H9 (cell line): ENCODE measurements at regions not wholly inside any gene's neighbourhood (a gene's known extent, or its start where the extent isn't known, plus 50 kb on each side); places are given as distances from the start of the nearest gene placed in this dataset.

ENCODE experiments used
- DNase-seq: peaks from one replicate; pipeline ENCODE4 v3.0.0-alpha.2; 2017
- H2AFZ ChIP-seq: one replicate; pipeline ENCODE4 v1.6.1; 2013; ENCODE audit warnings: mild to moderate bottlenecking, low read length, control low read depth, moderate library complexity
- H2AK5ac ChIP-seq: 2 replicates; pipeline ENCODE4 v1.6.1; 2013; ENCODE audit warnings: low read length, control low read depth, mixed read lengths; ENCODE audit not compliant: insufficient read length
- H2BK120ac ChIP-seq: one replicate; pipeline ENCODE4 v1.6.1; 2013; ENCODE audit warnings: low read depth, mild to moderate bottlenecking, low read length, control low read depth, inconsistent platforms; ENCODE audit not compliant: poor library complexity, severe bottlenecking
- H2BK12ac ChIP-seq: 2 replicates; pipeline ENCODE4 v1.6.1; 2013; ENCODE audit warnings: low read length, control low read depth, mixed read lengths, low read depth; ENCODE audit not compliant: insufficient read length
- H2BK15ac ChIP-seq: 2 replicates; pipeline ENCODE4 v1.6.1; 2013; ENCODE audit warnings: low read depth, low read length, control low read depth
- H2BK20ac ChIP-seq: one replicate; pipeline ENCODE4 v1.6.1; 2013; ENCODE audit warnings: low read depth, mild to moderate bottlenecking, low read length, control low read depth, inconsistent platforms; ENCODE audit not compliant: poor library complexity, severe bottlenecking
- H2BK5ac ChIP-seq: 2 replicates; pipeline ENCODE4 v1.6.1; 2013; ENCODE audit warnings: low read length, control low read depth, mixed read lengths; ENCODE audit not compliant: insufficient read length
- H3K14ac ChIP-seq: 2 replicates; pipeline ENCODE4 v1.6.1; 2013; ENCODE audit warnings: low read length, control low read depth; ENCODE audit not compliant: insufficient read depth
- H3K18ac ChIP-seq: 2 replicates; pipeline ENCODE4 v1.6.1; 2013; ENCODE audit warnings: low read depth, mild to moderate bottlenecking, mixed read lengths, low read length, control low read depth; ENCODE audit not compliant: insufficient read length
- H3K23ac ChIP-seq: 2 replicates; pipeline ENCODE4 v1.6.1; 2013; ENCODE audit warnings: low read length, control low read depth, mixed read lengths, low read depth; ENCODE audit not compliant: insufficient read length
- H3K23me2 ChIP-seq: 2 replicates; pipeline ENCODE4 v1.6.1; 2013; ENCODE audit warnings: low read depth, mild to moderate bottlenecking, mixed read lengths, low read length, control low read depth; ENCODE audit not compliant: insufficient read length, poor library complexity, severe bottlenecking
- H3K27ac ChIP-seq: 2 replicates; pipeline ENCODE4 v1.5.1; 2013; ENCODE audit warnings: low read length, control low read depth, mixed read lengths, low read depth; ENCODE audit not compliant: insufficient read length
- H3K27me3 ChIP-seq: 2 replicates; pipeline ENCODE4 v1.6.1; 2013; ENCODE audit warnings: low read length, control low read depth, inconsistent platforms; ENCODE audit not compliant: insufficient read depth
- H3K4ac ChIP-seq: 2 replicates; pipeline ENCODE4 v1.6.1; 2013; ENCODE audit warnings: low read depth, mild to moderate bottlenecking, control low read depth, inconsistent platforms, low read length, moderate library complexity
- H3K4me1 ChIP-seq: 2 replicates; pipeline ENCODE4 v1.6.1; 2013; ENCODE audit warnings: low read length, control low read depth, inconsistent platforms; ENCODE audit not compliant: insufficient read depth
- H3K4me2 ChIP-seq: 2 replicates; pipeline ENCODE4 v1.6.1; 2013; ENCODE audit warnings: low read length, control low read depth, mixed read lengths; ENCODE audit not compliant: insufficient read length, insufficient read depth
- H3K56ac ChIP-seq: 2 replicates; pipeline ENCODE4 v1.6.1; 2013; ENCODE audit warnings: low read depth, mild to moderate bottlenecking, mixed read lengths, low read length, control low read depth; ENCODE audit not compliant: insufficient read length
- H3K79me1 ChIP-seq: 2 replicates; pipeline ENCODE4 v1.6.1; 2013; ENCODE audit warnings: low read depth, mild to moderate bottlenecking, moderate library complexity, low read length, control low read depth, inconsistent platforms; ENCODE audit not compliant: insufficient read depth, poor library complexity, severe bottlenecking
- H3K79me2 ChIP-seq: 2 replicates; pipeline ENCODE4 v1.6.1; 2013; ENCODE audit warnings: low read length, control low read depth, inconsistent platforms; ENCODE audit not compliant: insufficient read depth
- H3K9ac ChIP-seq: 2 replicates; pipeline ENCODE4 v1.6.1; 2013; ENCODE audit warnings: low read length, control low read depth, mixed read lengths; ENCODE audit not compliant: insufficient read length; ENCODE audit errors: extremely low read depth
- H3K9me3 ChIP-seq: one replicate; pipeline ENCODE4 v1.6.1; 2013; ENCODE audit warnings: low read depth, low read length, inconsistent platforms; ENCODE audit not compliant: control insufficient read depth
- H3T11ph ChIP-seq: one replicate; pipeline ENCODE4 v1.6.1; 2013; ENCODE audit warnings: mild to moderate bottlenecking, low read length, control low read depth, inconsistent platforms
- H4K20me1 ChIP-seq: one replicate; pipeline ENCODE4 v1.6.1; 2013; ENCODE audit not compliant: control insufficient read depth, insufficient read length, insufficient read depth
- H4K5ac ChIP-seq: 2 replicates; pipeline ENCODE4 v1.6.1; 2013; ENCODE audit warnings: low read depth, mild to moderate bottlenecking, mixed read lengths, low read length, control low read depth; ENCODE audit not compliant: insufficient read length
- H4K8ac ChIP-seq: replicated peaks from 2 replicates; pipeline ENCODE4 v1.6.1; 2013; ENCODE audit warnings: low read length, control low read depth, mixed read lengths, low read depth; ENCODE audit not compliant: insufficient read length
- H4K91ac ChIP-seq: 2 replicates; pipeline ENCODE4 v1.6.1; 2013; ENCODE audit warnings: low read depth, mild to moderate bottlenecking, moderate library complexity, mixed read lengths, low read length, control low read depth; ENCODE audit not compliant: insufficient read length
- H3K27ac Mint-ChIP-seq, 3 experiments: 2 replicates in 2 of 3; 3 replicates in 1 of 3; pipeline ENCODE4 v1.8.0; 2020 to 2021; ENCODE audit warnings: mixed read lengths in 3 of 3, mild to moderate bottlenecking in 1 of 3, moderate library complexity in 1 of 3
- H3K27me3 Mint-ChIP-seq: 2 replicates; pipeline ENCODE4 v1.8.0; 2021; ENCODE audit warnings: low read depth, mild to moderate bottlenecking, moderate library complexity, mixed read lengths
- H3K36me3 Mint-ChIP-seq, 3 experiments: 2 replicates in 2 of 3; 3 replicates in 1 of 3; pipeline ENCODE4 v1.8.0; 2020 to 2021; ENCODE audit warnings: low read depth in 3 of 3, mixed read lengths in 3 of 3; ENCODE audit not compliant: insufficient read depth in 1 of 3
- H3K4me1 Mint-ChIP-seq, 2 experiments: 2 replicates each; pipeline ENCODE4 v1.8.0; 2020; ENCODE audit warnings: mixed read lengths in 2 of 2
- H3K4me3 Mint-ChIP-seq, 2 experiments: 2 replicates in 1 of 2; 3 replicates in 1 of 2; pipeline ENCODE4 v1.8.0; 2020 to 2021; ENCODE audit warnings: mild to moderate bottlenecking in 2 of 2, mixed read lengths in 2 of 2, moderate library complexity in 1 of 2
- H3K9me3 Mint-ChIP-seq, 2 experiments: 2 replicates in 1 of 2; 3 replicates in 1 of 2; pipeline ENCODE4 v1.8.0; 2020; ENCODE audit warnings: mild to moderate bottlenecking in 2 of 2, mixed read lengths in 2 of 2, moderate library complexity in 1 of 2
- TF ChIP-seq, protein P1 (sequence below): fragments of 200-600 bp; sonication (generic); conservative IDR thresholded peaks from 3 replicates; pipeline ENCODE4 v1.8.0; 2021; ENCODE audit warnings: antibody characterized with exemption, mild to moderate bottlenecking

DNA sequence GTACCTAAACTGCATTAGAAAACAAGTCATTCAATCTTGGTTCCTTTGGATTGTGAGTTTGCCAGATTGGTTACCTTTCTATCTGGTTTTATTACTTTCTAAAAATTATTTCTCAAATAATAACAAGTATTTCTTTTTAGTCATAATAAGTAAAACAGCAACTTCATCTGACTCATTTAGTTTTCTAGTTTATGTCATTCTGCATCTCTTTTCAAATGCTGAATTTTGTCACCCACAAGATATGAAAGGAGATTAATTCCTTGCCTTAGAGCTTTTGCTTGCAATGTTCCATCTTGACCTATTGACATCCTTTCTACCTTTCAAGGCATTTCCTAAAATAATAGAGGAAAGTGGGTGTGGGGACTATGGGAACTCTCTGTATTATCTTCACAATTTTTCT is 253.6 kb upstream of the PEX5L start:
- no peak overlapping the region for H3K56ac ChIP-seq
- H3K27ac Mint-ChIP-seq: no peak overlapping the region
- no peak for DNase-seq

More for the DNA sequence above, 253.6 kb upstream of the PEX5L start:
- Histone ChIP-seq H3K9me3 (no peaks in the 10 kb centered on the region), H3K27me3 (no peaks in the 10 kb centered on the region), H3K14ac (no peak overlapping the region), H3K79me1 (no peaks in the 10 kb centered on the region), H2BK15ac (no peak overlapping the region), H4K5ac (no peak overlapping the region), H2BK20ac (no peak overlapping the region), H3K23ac (no peak overlapping the region), H2BK12ac (no peak overlapping the region), H4K91ac (no peak overlapping the region), H3K27ac (no peak overlapping the region), H3K23me2 (no peaks in the 10 kb centered on the region), H4K20me1 (no peaks in the 10 kb centered on the region), H3K4me1 (no peaks in the 10 kb centered on the region), H3K4me2 (no peak overlapping the region), H3K79me2 (no peaks in the 10 kb centered on the region), H4K8ac (no peak overlapping the region), H3T11ph (no peak overlapping the region), H3K18ac (no peak overlapping the region), H3K9ac (no peak overlapping the region), H2AK5ac (no peak overlapping the region), H3K4ac (no peak overlapping the region), H2BK120ac (no peak overlapping the region), H2AFZ (no peak overlapping the region), H2BK5ac (no peak overlapping the region)
- H3K4me3 Mint-ChIP-seq: no peak overlapping the region
- no peaks in the 10 kb centered on the region for H3K27me3 Mint-ChIP-seq
- no peaks in the 10 kb centered on the region for H3K36me3 Mint-ChIP-seq
- no peaks in the 10 kb centered on the region; a peak in 1 of 5 replicates for H3K9me3 Mint-ChIP-seq
- H3K4me1 Mint-ChIP-seq: no peaks in the 10 kb centered on the region
- TF ChIP-seq, protein P1, sequence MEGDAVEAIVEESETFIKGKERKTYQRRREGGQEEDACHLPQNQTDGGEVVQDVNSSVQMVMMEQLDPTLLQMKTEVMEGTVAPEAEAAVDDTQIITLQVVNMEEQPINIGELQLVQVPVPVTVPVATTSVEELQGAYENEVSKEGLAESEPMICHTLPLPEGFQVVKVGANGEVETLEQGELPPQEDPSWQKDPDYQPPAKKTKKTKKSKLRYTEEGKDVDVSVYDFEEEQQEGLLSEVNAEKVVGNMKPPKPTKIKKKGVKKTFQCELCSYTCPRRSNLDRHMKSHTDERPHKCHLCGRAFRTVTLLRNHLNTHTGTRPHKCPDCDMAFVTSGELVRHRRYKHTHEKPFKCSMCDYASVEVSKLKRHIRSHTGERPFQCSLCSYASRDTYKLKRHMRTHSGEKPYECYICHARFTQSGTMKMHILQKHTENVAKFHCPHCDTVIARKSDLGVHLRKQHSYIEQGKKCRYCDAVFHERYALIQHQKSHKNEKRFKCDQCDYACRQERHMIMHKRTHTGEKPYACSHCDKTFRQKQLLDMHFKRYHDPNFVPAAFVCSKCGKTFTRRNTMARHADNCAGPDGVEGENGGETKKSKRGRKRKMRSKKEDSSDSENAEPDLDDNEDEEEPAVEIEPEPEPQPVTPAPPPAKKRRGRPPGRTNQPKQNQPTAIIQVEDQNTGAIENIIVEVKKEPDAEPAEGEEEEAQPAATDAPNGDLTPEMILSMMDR: no peak
